ENCODE measurements at regions not wholly inside any gene's neighbourhood (a gene's known extent, or its start where the extent isn't known, plus 50 kb on each side); places are given as distances from the start of the nearest gene placed in this dataset.
"Not testable (repeated sequence)": the region's sequence is repeated elsewhere in the genome, so short reads cannot be mapped to it uniquely, and the experiment has no call there.

GRCh38 chr6:149233056-149233715, 84.3 kb upstream of the TAB2 start:
- peak in 2 of 3 donors; percentile 14 to 29 for DNase-seq (ENCODE audit: low read depth in 2 of 3, low spot score in 2 of 3)

- peak in 2 of 3 donors; percentile 41 to 58 for DNase-seq (ENCODE audit: low read depth in 2 of 3, low spot score in 2 of 3)
Observed at GRCh38 chr6:149234051-149234962, 83.2 kb upstream of the TAB2 start.

- peak in 2 of 3 donors; percentile 57 to 70 for DNase-seq (ENCODE audit: low read depth in 2 of 3, low spot score in 2 of 3)
Observed at GRCh38 chr6:149235130-149235561, 82.4 kb upstream of the TAB2 start.

- DNase-seq (ENCODE audit: low read depth in 2 of 3, low spot score in 2 of 3), result no peak
Observed at GRCh38 chr6:149236589-149236988, 80.9 kb upstream of the TAB2 start.

- DNase-seq (ENCODE audit: low read depth in 2 of 3, low spot score in 2 of 3), result no peak
Observed at GRCh38 chr6:149237464-149237863, 80.0 kb upstream of the TAB2 start.

GRCh38 chr6:149239573-149240209, 77.8 kb upstream of the TAB2 start:
- DNase-seq (ENCODE audit: low read depth in 2 of 3, low spot score in 2 of 3), result no peak

GRCh38 chr6:149242883-149243282, 74.6 kb upstream of the TAB2 start:
- no peak for DNase-seq (ENCODE audit: low read depth in 2 of 3, low spot score in 2 of 3)

GRCh38 chr6:149244105-149244504, 73.4 kb upstream of the TAB2 start:
- DNase-seq (ENCODE audit: low read depth in 2 of 3, low spot score in 2 of 3), result no peak

GRCh38 chr6:149246691-149247384, 70.7 kb upstream of the TAB2 start:
- DNase-seq (ENCODE audit: low read depth in 2 of 3, low spot score in 2 of 3), result peak in 1 of 3 donors; percentile 32

GRCh38 chr6:149247385-149247763, 70.1 kb upstream of the TAB2 start:
- DNase-seq (ENCODE audit: low read depth in 2 of 3, low spot score in 2 of 3), result no peak

GRCh38 chr6:149248263-149248662, 69.2 kb upstream of the TAB2 start:
- DNase-seq (ENCODE audit: low read depth in 2 of 3, low spot score in 2 of 3), result not testable (repeated sequence)

GRCh38 chr6:149248693-149249369, 68.7 kb upstream of the TAB2 start:
- DNase-seq (ENCODE audit: low read depth in 2 of 3, low spot score in 2 of 3), result no peak

- no peak for DNase-seq (ENCODE audit: low read depth in 2 of 3, low spot score in 2 of 3)
Observed at GRCh38 chr6:149249370-149250357, 67.8 kb upstream of the TAB2 start.

- no peak for DNase-seq (ENCODE audit: low read depth in 2 of 3, low spot score in 2 of 3)
Observed at GRCh38 chr6:149250951-149251350, 66.6 kb upstream of the TAB2 start.

- no peak for DNase-seq (ENCODE audit: low read depth in 2 of 3, low spot score in 2 of 3)
Observed at GRCh38 chr6:149252622-149253021, 64.9 kb upstream of the TAB2 start.

- no peak for DNase-seq (ENCODE audit: low read depth in 2 of 3, low spot score in 2 of 3)
Observed at GRCh38 chr6:149254253-149254652, 63.3 kb upstream of the TAB2 start.

GRCh38 chr6:149259753-149260152, 57.8 kb upstream of the TAB2 start:
- DNase-seq (ENCODE audit: low read depth in 2 of 3, low spot score in 2 of 3), result no peak

GRCh38 chr6:149260214-149260874, 57.2 kb upstream of the TAB2 start:
- no peak for DNase-seq (ENCODE audit: low read depth in 2 of 3, low spot score in 2 of 3)
